HG03521 (cell line): ENCODE measurements at regions not wholly inside any gene's neighbourhood (a gene's known extent, or its start where the extent isn't known, plus 50 kb on each side); places are given as distances from the start of the nearest gene placed in this dataset.

Experiments
- ATAC-seq: cut with Tn5 transposase; IDR thresholded peaks from one replicate; pipeline ENCODE4 v1.9.1; 2021; ENCODE audit warnings: mild to moderate bottlenecking, moderate library complexity; ENCODE audit not compliant: unreplicated experiment

- no peak for ATAC-seq
Observed at GRCh38 chr12:69123311-69123710, 116.1 kb upstream of the CPSF6 start.

- ATAC-seq = no peak
Observed at GRCh38 chr12:69123919-69124638, 115.3 kb upstream of the CPSF6 start.

GRCh38 chr12:69129017-69129416, 110.4 kb upstream of the CPSF6 start:
- no peak for ATAC-seq

GRCh38 chr12:69129564-69129963, 109.8 kb upstream of the CPSF6 start:
- ATAC-seq = no peak

- no peak for ATAC-seq
Observed at GRCh38 chr12:69130064-69130463, 109.3 kb upstream of the CPSF6 start.

GRCh38 chr12:69131077-69131476, 108.3 kb upstream of the CPSF6 start:
- no peak for ATAC-seq

GRCh38 chr12:69136931-69137613, 102.3 kb upstream of the CPSF6 start:
- no peak for ATAC-seq

GRCh38 chr12:69141074-69141473, 98.3 kb upstream of the CPSF6 start:
- ATAC-seq = no peak

- no peak for ATAC-seq
Observed at GRCh38 chr12:69149270-69149669, 90.1 kb upstream of the CPSF6 start.

- ATAC-seq = no peak
Observed at GRCh38 chr12:69150083-69150795, 89.1 kb upstream of the CPSF6 start.

GRCh38 chr12:69150796-69151127, 88.6 kb upstream of the CPSF6 start:
- no peak for ATAC-seq

GRCh38 chr12:69151254-69151764, 88.1 kb upstream of the CPSF6 start:
- ATAC-seq = no peak

GRCh38 chr12:69154585-69155363, 84.6 kb upstream of the CPSF6 start:
- ATAC-seq = peak; percentile 47

- peak; percentile 88 for ATAC-seq
Observed at GRCh38 chr12:69157023-69157655, 82.2 kb upstream of the CPSF6 start.

- ATAC-seq = peak; percentile 55
Observed at GRCh38 chr12:69161829-69162228, 77.5 kb upstream of the CPSF6 start.

- no peak for ATAC-seq
Observed at GRCh38 chr12:69163681-69164362, 75.5 kb upstream of the CPSF6 start.

- no peak for ATAC-seq
Observed at GRCh38 chr12:69167648-69168165, 71.7 kb upstream of the CPSF6 start.

- no peak for ATAC-seq
Observed at GRCh38 chr12:69168363-69168762, 71.0 kb upstream of the CPSF6 start.

GRCh38 chr12:69168828-69169227, 70.5 kb upstream of the CPSF6 start:
- no peak for ATAC-seq

- ATAC-seq = no peak
Observed at GRCh38 chr12:69170293-69170692, 69.1 kb upstream of the CPSF6 start.
